HepG2 (cell line): ENCODE measurements at regions not wholly inside any gene's neighbourhood (a gene's known extent, or its start where the extent isn't known, plus 50 kb on each side); places are given as distances from the start of the nearest gene placed in this dataset.
A peak's percentile ranks its signal among the peaks of the same experiment; 100 is the strongest.

Source experiments
- E2F5 ChIP-seq: sonication (generic); formaldehyde crosslinking; conservative IDR thresholded peaks from 2 replicates; pipeline ENCODE4 v1.4.0; 2020; ENCODE audit warnings: missing genetic modification reagents
- EZH2 ChIP-seq: conservative IDR thresholded peaks from 2 replicates; pipeline ENCODE4 v1.6.1; 2012; ENCODE audit warnings: mild to moderate bottlenecking, low read depth, low read length, moderate library complexity
- HMG20B ChIP-seq: conservative IDR thresholded peaks from 2 replicates; pipeline ENCODE4 v1.6.1; 2016; ENCODE audit warnings: missing genetic modification reagents, missing compliant biosample characterization
- PBX3 ChIP-seq: sonication (generic); formaldehyde crosslinking; IDR thresholded peaks from 2 replicates; pipeline ENCODE4 v1.8.1; 2023; ENCODE audit warnings: missing genetic modification reagents, inconsistent platforms, borderline replicate concordance
- RFX1 ChIP-seq: fragments of 450-650 bp; IDR thresholded peaks from 2 replicates; pipeline ENCODE4 v1.6.1; 2017
- SP2 ChIP-seq: sonication (generic); formaldehyde crosslinking; IDR thresholded peaks from 2 replicates; pipeline ENCODE4 v1.5.1; 2020; ENCODE audit warnings: mild to moderate bottlenecking, missing genetic modification reagents
- ZBTB14 ChIP-seq: sonication (generic); formaldehyde crosslinking; IDR thresholded peaks from 2 replicates; pipeline ENCODE4 v1.4.0; 2020; ENCODE audit warnings: missing genetic modification reagents
- ZFP41 ChIP-seq: sonication (generic); formaldehyde crosslinking; IDR thresholded peaks from 2 replicates; pipeline ENCODE4 v1.4.0; 2020; ENCODE audit warnings: mild to moderate bottlenecking, missing genetic modification reagents, borderline replicate concordance
- ZFY ChIP-seq: sonication (generic); formaldehyde crosslinking; IDR thresholded peaks from 2 replicates; pipeline ENCODE4 v1.4.0; 2020; ENCODE audit warnings: missing genetic modification reagents
- ZMYM4 ChIP-seq: sonication (generic); formaldehyde crosslinking; IDR thresholded peaks from 2 replicates; pipeline ENCODE4 v1.8.1; 2023; ENCODE audit warnings: mild to moderate bottlenecking, missing genetic modification reagents
- ZNF142 ChIP-seq: sonication (generic); formaldehyde crosslinking; IDR thresholded peaks from 2 replicates; pipeline ENCODE4 v1.4.0; 2020; ENCODE audit warnings: missing genetic modification reagents
- ZNF460 ChIP-seq: sonication (generic); formaldehyde crosslinking; IDR thresholded peaks from 2 replicates; pipeline ENCODE4 v1.5.1; 2020; ENCODE audit warnings: missing genetic modification reagents, mild to moderate bottlenecking, borderline replicate concordance
- ZNF574 ChIP-seq: sonication (generic); formaldehyde crosslinking; IDR thresholded peaks from 2 replicates; pipeline ENCODE4 v1.4.0; 2020; ENCODE audit warnings: missing genetic modification reagents
- ZNF616 ChIP-seq: sonication (generic); formaldehyde crosslinking; IDR thresholded peaks from 2 replicates; pipeline ENCODE4 v1.5.0; 2020; ENCODE audit warnings: low read depth, mild to moderate bottlenecking, missing genetic modification reagents
- ZNF766 ChIP-seq: sonication (generic); formaldehyde crosslinking; IDR thresholded peaks from 2 replicates; pipeline ENCODE4 v1.5.0; 2020; ENCODE audit warnings: missing genetic modification reagents, borderline replicate concordance
- ZUFSP ChIP-seq: sonication (generic); formaldehyde crosslinking; IDR thresholded peaks from 2 replicates; pipeline ENCODE4 v1.9.0; 2021; ENCODE audit warnings: missing genetic modification reagents, mild to moderate bottlenecking, borderline replicate concordance

- TF ChIP-seq HMG20B (no peak), ZNF766 (CRISPR knock-in tag) (no peak), ZNF142 (CRISPR knock-in tag) (no peak), ZFP41 (CRISPR knock-in tag) (no peak), RFX1 (no peak), ZNF616 (CRISPR knock-in tag) (no peak), EZH2 (no peak), ZNF574 (CRISPR knock-in tag) (no peak), PBX3 (CRISPR knock-in tag) (no peak), ZUFSP (CRISPR knock-in tag) (no peak), ZNF460 (CRISPR knock-in tag) (no peak), ZFY (CRISPR knock-in tag) (peak; percentile 57; the same call in 1 of the 2 replicates), ZBTB14 (no peak), ZMYM4 (CRISPR knock-in tag) (peak; percentile 61; the same call in 1 of the 2 replicates), E2F5 (CRISPR knock-in tag) (no peak), SP2 (CRISPR knock-in tag) (no peak)
These were observed 212.7 kb upstream of the PHYHIPL start (continued) for GRCh38 chr10:58963723-58964124.
